OCI-LY1 (cell line): ENCODE measurements at regions not wholly inside any gene's neighbourhood (a gene's known extent, or its start where the extent isn't known, plus 50 kb on each side); places are given as distances from the start of the nearest gene placed in this dataset.

Experiments used
- H2AFZ ChIP-seq: fragments of 200-600 bp; sonication (generic), shearing (Covaris generic); 2 replicates; pipeline ENCODE4 v1.6.0; 2014; ENCODE audit warnings: antibody characterized with exemption, mild to moderate bottlenecking, low read length
- H3F3A ChIP-seq: fragments of 200-600 bp; sonication (generic), shearing (Covaris generic); 2 replicates; pipeline ENCODE4 v1.6.0; 2014; ENCODE audit warnings: mild to moderate bottlenecking, antibody characterized with exemption, low read length, moderate library complexity; ENCODE audit not compliant: insufficient read depth
- H3K27ac ChIP-seq: fragments of 200-600 bp; sonication (generic); 2 replicates; pipeline ENCODE4 v1.5.1; 2014; ENCODE audit warnings: low read length, mixed run types, mild to moderate bottlenecking, low read depth; ENCODE audit not compliant: poor library complexity, severe bottlenecking
- H3K27me3 ChIP-seq: fragments of 200-600 bp; sonication (generic); 2 replicates; pipeline ENCODE4 v1.6.0; 2014; ENCODE audit warnings: antibody characterized with exemption, mild to moderate bottlenecking, low read length, moderate library complexity; ENCODE audit not compliant: insufficient read depth
- H3K36me3 ChIP-seq: fragments of 200-600 bp; sonication (generic); 2 replicates; pipeline ENCODE4 v1.6.1; 2014; ENCODE audit warnings: mild to moderate bottlenecking, antibody characterized with exemption, low read length, moderate library complexity, mixed read lengths; ENCODE audit not compliant: insufficient read depth
- H3K4me1 ChIP-seq: fragments of 200-600 bp; sonication (generic); 2 replicates; pipeline ENCODE4 v1.5.1; 2014; ENCODE audit warnings: mild to moderate bottlenecking, low read length, moderate library complexity; ENCODE audit not compliant: insufficient read depth, severe bottlenecking
- H3K4me2 ChIP-seq: fragments of 200-600 bp; sonication (generic), shearing (Covaris generic); 2 replicates; pipeline ENCODE4 v1.6.1; 2014; ENCODE audit warnings: low read length
- H3K4me3 ChIP-seq: fragments of 200-600 bp; sonication (generic); 2 replicates; pipeline ENCODE4 v1.5.1; 2014; ENCODE audit warnings: low read length, low read depth, mild to moderate bottlenecking, mixed read lengths; ENCODE audit not compliant: poor library complexity, severe bottlenecking
- H3K79me2 ChIP-seq: fragments of 200-600 bp; shearing (Covaris generic); 2 replicates; pipeline ENCODE4 v1.6.1; 2016; ENCODE audit warnings: mixed run types, low read length, mixed read lengths; ENCODE audit not compliant: insufficient read depth
- H3K9ac ChIP-seq: fragments of 200-600 bp; sonication (generic), shearing (Covaris generic); 2 replicates; pipeline ENCODE4 v1.6.1; 2014; ENCODE audit warnings: mild to moderate bottlenecking, low read length, mixed read lengths
- H3K9me2 ChIP-seq: fragments of 200-600 bp; sonication (generic), shearing (Covaris generic); 2 replicates; pipeline ENCODE4 v1.6.1; 2014; ENCODE audit warnings: low read depth, mild to moderate bottlenecking, low read length, mixed read lengths
- H3K9me3 ChIP-seq: fragments of 200-600 bp; shearing (Covaris generic); 2 replicates; pipeline ENCODE4 v1.6.1; 2014; ENCODE audit warnings: low read length, mixed read lengths
- H4K20me1 ChIP-seq: fragments of 200-600 bp; sonication (generic), shearing (Covaris generic); 2 replicates; pipeline ENCODE4 v1.6.0; 2016; ENCODE audit warnings: mild to moderate bottlenecking, low read length; ENCODE audit not compliant: insufficient read depth
- CTCF ChIP-seq: fragments of 200-600 bp; sonication (generic), shearing (Covaris generic); IDR thresholded peaks from 2 replicates; pipeline ENCODE4 v1.5.1; 2017; ENCODE audit warnings: mild to moderate bottlenecking, antibody characterized with exemption, low read length, moderate library complexity, mixed read lengths
- EZH2 ChIP-seq: fragments of 200-600 bp; sonication (generic), shearing (Covaris generic); IDR thresholded peaks from 2 replicates; pipeline ENCODE4 v1.8.0; 2017; ENCODE audit warnings: borderline replicate concordance, mixed run types, mild to moderate bottlenecking, antibody characterized with exemption, low read length, moderate library complexity, mixed read lengths

- Histone ChIP-seq H3K9ac (no peak overlapping the region), H3K36me3 (no peaks in the 10 kb centered on the region), H3K79me2 (no peaks in the 10 kb centered on the region), H3K9me2 (no peaks in the 10 kb centered on the region), H3K4me1 (peaks cover 22% of the 10 kb centered on the region), H4K20me1 (no peaks in the 10 kb centered on the region), H3K4me3 (no peak overlapping the region), H3K27ac (no peak overlapping the region), H2AFZ (no peak overlapping the region), H3K4me2 (no peak overlapping the region), H3K9me3 (0 out of 2 replicates have a peak, but pooled peaks cover 4% of the 10 kb centered on the region), H3K27me3 (no peaks in the 10 kb centered on the region), H3F3A (no peaks in the 10 kb centered on the region)
- TF ChIP-seq CTCF: no peak
- TF ChIP-seq EZH2: no peak
Measured at GRCh38 chr4:145230726-145231125, 50.3 kb upstream of the OTUD4 start.
